GM21723 (cell line): ENCODE measurements at regions not wholly inside any gene's neighbourhood (a gene's known extent, or its start where the extent isn't known, plus 50 kb on each side); places are given as distances from the start of the nearest gene placed in this dataset.
"Not testable (repeated sequence)": the region's sequence is repeated elsewhere in the genome, so short reads cannot be mapped to it uniquely, and the experiment has no call there.

Experiments
- ATAC-seq: cut with Tn5 transposase; IDR thresholded peaks from one replicate; pipeline ENCODE4 v1.9.1; 2021; ENCODE audit warnings: mild to moderate bottlenecking, moderate library complexity; ENCODE audit not compliant: unreplicated experiment

- ATAC-seq: no peak
Measured at GRCh38 chr5:32534041-32534440, 51.3 kb upstream of the SUB1 start.

GRCh38 chr5:32531885-32532520, 53.4 kb upstream of the SUB1 start:
- peak; percentile 68 for ATAC-seq

GRCh38 chr5:32527321-32527720, 58.0 kb upstream of the SUB1 start:
- not testable (repeated sequence) for ATAC-seq

GRCh38 chr5:32526810-32527209, 58.5 kb upstream of the SUB1 start:
- no peak for ATAC-seq

GRCh38 chr5:32523625-32524024, 61.7 kb upstream of the SUB1 start:
- no peak for ATAC-seq

- no peak for ATAC-seq
Measured at GRCh38 chr5:32522429-32523143, 62.8 kb upstream of the SUB1 start.

GRCh38 chr5:32521481-32521880, 63.9 kb upstream of the SUB1 start:
- ATAC-seq: no peak

GRCh38 chr5:32520972-32521371, 64.4 kb upstream of the SUB1 start:
- ATAC-seq: no peak

GRCh38 chr5:32520356-32520755, 65.0 kb upstream of the SUB1 start:
- no peak for ATAC-seq

GRCh38 chr5:32519508-32519907, 65.8 kb upstream of the SUB1 start:
- no peak for ATAC-seq

- no peak for ATAC-seq
Measured at GRCh38 chr5:32514806-32515205, 70.3 kb upstream of the ZFR start.

- ATAC-seq: no peak
Measured at GRCh38 chr5:32512926-32513325, 68.4 kb upstream of the ZFR start.

- no peak for ATAC-seq
Measured at GRCh38 chr5:32511776-32512374, 67.3 kb upstream of the ZFR start.

- ATAC-seq: no peak
Measured at GRCh38 chr5:32510860-32511259, 66.3 kb upstream of the ZFR start.

- ATAC-seq: no peak
Measured at GRCh38 chr5:32508806-32509805, 64.6 kb upstream of the ZFR start.

- no peak for ATAC-seq
Measured at GRCh38 chr5:32507738-32508434, 63.3 kb upstream of the ZFR start.

- ATAC-seq: no peak
Measured at GRCh38 chr5:32506799-32507198, 62.3 kb upstream of the ZFR start.

- ATAC-seq: no peak
Measured at GRCh38 chr5:32506201-32506661, 61.7 kb upstream of the ZFR start.

GRCh38 chr5:32505756-32506155, 61.2 kb upstream of the ZFR start:
- ATAC-seq: no peak

GRCh38 chr5:32504989-32505596, 60.6 kb upstream of the ZFR start:
- no peak for ATAC-seq
